ENCODE measurements at regions not wholly inside any gene's neighbourhood (a gene's known extent, or its start where the extent isn't known, plus 50 kb on each side); places are given as distances from the start of the nearest gene placed in this dataset.
"Not testable (repeated sequence)": the region's sequence is repeated elsewhere in the genome, so short reads cannot be mapped to it uniquely, and the experiment has no call there.

DNA sequence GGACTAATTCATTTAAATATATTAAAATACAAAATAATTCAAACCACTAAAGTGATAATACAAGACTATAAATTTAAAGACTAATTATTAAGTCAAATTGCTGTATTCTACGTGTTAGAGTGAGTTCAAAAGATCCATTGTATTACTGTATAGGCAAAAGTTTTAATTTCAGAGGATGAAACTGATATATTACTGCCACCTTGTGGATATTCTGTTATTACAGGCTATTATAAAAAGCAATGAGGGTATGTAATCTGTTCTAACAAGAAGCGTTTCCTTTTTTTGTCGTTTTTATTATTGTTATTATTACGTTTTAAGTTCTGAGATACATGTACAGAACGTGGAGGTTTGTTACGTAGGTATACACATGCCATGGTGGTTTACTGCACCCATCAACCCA, 4854.9 kb upstream of the OR11H1 start:
- 3% methylated on average over 6 of the region's 6 CpGs for WGBS (ENCODE audit: low lambda C conversion rate)
- peak; percentile 39 for TF ChIP-seq STAG1 (CRISPR knock-in tag; IDR thresholded peaks at IDR 0.05)
- TF ChIP-seq, protein P1, sequence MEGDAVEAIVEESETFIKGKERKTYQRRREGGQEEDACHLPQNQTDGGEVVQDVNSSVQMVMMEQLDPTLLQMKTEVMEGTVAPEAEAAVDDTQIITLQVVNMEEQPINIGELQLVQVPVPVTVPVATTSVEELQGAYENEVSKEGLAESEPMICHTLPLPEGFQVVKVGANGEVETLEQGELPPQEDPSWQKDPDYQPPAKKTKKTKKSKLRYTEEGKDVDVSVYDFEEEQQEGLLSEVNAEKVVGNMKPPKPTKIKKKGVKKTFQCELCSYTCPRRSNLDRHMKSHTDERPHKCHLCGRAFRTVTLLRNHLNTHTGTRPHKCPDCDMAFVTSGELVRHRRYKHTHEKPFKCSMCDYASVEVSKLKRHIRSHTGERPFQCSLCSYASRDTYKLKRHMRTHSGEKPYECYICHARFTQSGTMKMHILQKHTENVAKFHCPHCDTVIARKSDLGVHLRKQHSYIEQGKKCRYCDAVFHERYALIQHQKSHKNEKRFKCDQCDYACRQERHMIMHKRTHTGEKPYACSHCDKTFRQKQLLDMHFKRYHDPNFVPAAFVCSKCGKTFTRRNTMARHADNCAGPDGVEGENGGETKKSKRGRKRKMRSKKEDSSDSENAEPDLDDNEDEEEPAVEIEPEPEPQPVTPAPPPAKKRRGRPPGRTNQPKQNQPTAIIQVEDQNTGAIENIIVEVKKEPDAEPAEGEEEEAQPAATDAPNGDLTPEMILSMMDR (CRISPR knock-in tag; IDR thresholded peaks at IDR 0.05): peak; percentile 14; the same call in 1 of the 2 replicates
- intact Hi-C loops (cut with micrococcal nuclease; ENCODE audit: unreplicated experiment); CTCF ChIA-PET (ENCODE audit: low intra/inter-chr PET ratio, low total read pairs); FAIRE-seq; H3K9ac ChIP-seq (ENCODE audit: insufficient read depth, low read depth, low read length); H3K4me1 ChIP-seq (ENCODE audit: insufficient read depth, low read length); H3K27ac ChIP-seq (ENCODE audit: extremely low read length, insufficient read depth, low read length); POLR2A ChIA-PET; H3K36me3 ChIP-seq (replicated peaks in 1 of 2; ENCODE audit: control insufficient read depth in 1 of 2, insufficient read depth in 2 of 2, low read length in 2 of 2); in situ Hi-C loops (cut with HindIII; ENCODE audit: extremely low pct_ligation_motif_present, low pct_unique_long_range_greater_than_20kb); ATAC-seq; H3K27me3 ChIP-seq (ENCODE audit: control insufficient read depth in 1 of 2, insufficient read depth in 2 of 2, low read length in 2 of 2); DNase-seq (ENCODE audit: low spot score); H2AFZ ChIP-seq (ENCODE audit: low read length); H3K4me2 ChIP-seq (ENCODE audit: low read depth, low read length); BruUV-seq (replicated peaks); H3K79me2 ChIP-seq (ENCODE audit: insufficient read depth, low read length); H3K4me3 ChIP-seq (replicated peaks in 1 of 3; ENCODE audit: insufficient read depth in 1 of 3, low read depth in 2 of 3, low read length in 3 of 3); H4K20me1 ChIP-seq (ENCODE audit: insufficient read depth, low read length): not testable (repeated sequence)
- peaks cover 10% of the 10 kb centered on the region; the same call in 1 of the 2 replicates for H3K9me3 ChIP-seq (ENCODE audit: low read length)

DNA sequence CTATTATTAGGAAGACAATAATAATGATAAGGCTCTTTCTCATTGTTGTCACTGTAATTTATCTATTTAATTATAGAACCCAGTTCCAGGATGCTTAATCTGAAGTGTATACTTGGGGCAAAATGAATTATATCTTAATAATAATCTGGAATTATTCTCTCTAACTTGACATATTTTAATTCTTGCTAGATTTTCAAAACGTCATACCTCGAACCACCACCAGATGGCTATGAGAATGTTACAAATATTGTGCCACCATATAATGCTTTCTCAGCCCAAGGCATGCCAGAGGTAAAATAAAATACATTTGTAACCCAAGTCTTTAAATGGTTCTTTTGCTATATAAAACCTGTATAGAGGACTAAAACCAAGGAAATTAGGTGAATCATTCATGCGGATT, 4849.3 kb upstream of the OR11H1 start:
- intact Hi-C loops (cut with micrococcal nuclease; ENCODE audit: unreplicated experiment); DNase-seq (ENCODE audit: low spot score); CTCF ChIA-PET (ENCODE audit: low intra/inter-chr PET ratio, low total read pairs); in situ Hi-C loops (cut with HindIII; ENCODE audit: extremely low pct_ligation_motif_present, low pct_unique_long_range_greater_than_20kb); H2AFZ ChIP-seq (ENCODE audit: low read length); H3K4me1 ChIP-seq (ENCODE audit: insufficient read depth, low read length); H3K4me3 ChIP-seq (replicated peaks in 1 of 3; ENCODE audit: insufficient read depth in 1 of 3, low read depth in 2 of 3, low read length in 3 of 3); ATAC-seq; H3K27me3 ChIP-seq (ENCODE audit: control insufficient read depth in 1 of 2, insufficient read depth in 2 of 2, low read length in 2 of 2); POLR2A ChIA-PET; H3K4me2 ChIP-seq (ENCODE audit: low read depth, low read length); H3K27ac ChIP-seq (ENCODE audit: extremely low read length, insufficient read depth, low read length); H3K79me2 ChIP-seq (ENCODE audit: insufficient read depth, low read length); FAIRE-seq; H3K9ac ChIP-seq (ENCODE audit: insufficient read depth, low read depth, low read length); BruUV-seq (replicated peaks); H4K20me1 ChIP-seq (ENCODE audit: insufficient read depth, low read length); H3K36me3 ChIP-seq (replicated peaks in 1 of 2; ENCODE audit: control insufficient read depth in 1 of 2, insufficient read depth in 2 of 2, low read length in 2 of 2): not testable (repeated sequence)
- WGBS (ENCODE audit: low lambda C conversion rate): 14% methylated on average over 3 of the region's 3 CpGs
- peaks cover 17% of the 10 kb centered on the region for H3K9me3 ChIP-seq (ENCODE audit: low read length)

DNA sequence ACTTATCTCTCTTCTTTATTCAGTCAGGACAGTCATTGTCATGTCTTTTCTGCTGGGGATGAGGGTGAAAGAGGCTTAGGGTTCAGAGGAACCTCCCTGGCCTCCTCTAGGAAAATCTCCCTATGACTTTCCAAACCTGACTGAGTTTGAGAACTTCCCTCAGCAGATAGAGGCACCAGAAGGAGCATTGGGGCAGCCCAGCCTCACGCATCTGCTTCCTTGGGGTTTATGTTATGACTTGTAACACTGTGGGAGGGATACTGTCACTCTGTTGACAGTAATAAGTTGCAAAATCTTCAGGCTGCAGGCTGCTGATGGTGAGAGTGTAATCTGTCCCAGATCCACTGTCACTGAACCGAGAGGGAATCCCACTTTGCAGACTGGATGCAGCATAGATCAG, 4842.6 kb upstream of the OR11H1 start:
- not testable (repeated sequence) for FAIRE-seq

More for the DNA sequence above, 4842.6 kb upstream of the OR11H1 start:
- H3K27ac ChIP-seq (ENCODE audit: extremely low read length, insufficient read depth, low read length); intact Hi-C loops (cut with micrococcal nuclease; ENCODE audit: unreplicated experiment); BruUV-seq (replicated peaks); ATAC-seq; H3K36me3 ChIP-seq (replicated peaks in 1 of 2; ENCODE audit: control insufficient read depth in 1 of 2, insufficient read depth in 2 of 2, low read length in 2 of 2); H3K9ac ChIP-seq (ENCODE audit: insufficient read depth, low read depth, low read length); H4K20me1 ChIP-seq (ENCODE audit: insufficient read depth, low read length); in situ Hi-C loops (cut with HindIII; ENCODE audit: extremely low pct_ligation_motif_present, low pct_unique_long_range_greater_than_20kb); POLR2A ChIA-PET; H3K79me2 ChIP-seq (ENCODE audit: insufficient read depth, low read length); H3K4me2 ChIP-seq (ENCODE audit: low read depth, low read length); H3K27me3 ChIP-seq (ENCODE audit: control insufficient read depth in 1 of 2, insufficient read depth in 2 of 2, low read length in 2 of 2); H3K4me1 ChIP-seq (ENCODE audit: insufficient read depth, low read length); H3K4me3 ChIP-seq (replicated peaks in 1 of 3; ENCODE audit: insufficient read depth in 1 of 3, low read depth in 2 of 3, low read length in 3 of 3); H2AFZ ChIP-seq (ENCODE audit: low read length); CTCF ChIA-PET (ENCODE audit: low intra/inter-chr PET ratio, low total read pairs); DNase-seq (ENCODE audit: low spot score): not testable (repeated sequence)
- 0% methylated on average over 2 of the region's 2 CpGs for WGBS (ENCODE audit: low lambda C conversion rate)
- H3K9me3 ChIP-seq (ENCODE audit: low read length): peaks cover 31% of the 10 kb centered on the region
